SU-DHL-6 (cell line): ENCODE measurements at regions not wholly inside any gene's neighbourhood (a gene's known extent, or its start where the extent isn't known, plus 50 kb on each side); places are given as distances from the start of the nearest gene placed in this dataset.

Experiments
- H2AFZ ChIP-seq: fragments of 200-600 bp; sonication (generic); 2 replicates; pipeline ENCODE4 v1.6.1; 2014; ENCODE audit warnings: low read depth, mild to moderate bottlenecking, moderate library complexity, mixed read lengths, antibody characterized with exemption, low read length; ENCODE audit not compliant: severe bottlenecking
- H3F3A ChIP-seq: fragments of 200-600 bp; shearing (Covaris generic); 2 replicates; pipeline ENCODE4 v1.6.0; 2016; ENCODE audit warnings: antibody characterized with exemption, mild to moderate bottlenecking; ENCODE audit not compliant: insufficient read depth
- H3K27ac ChIP-seq: fragments of 200-600 bp; sonication (generic); 2 replicates; pipeline ENCODE4 v1.5.1; 2016; ENCODE audit warnings: low read depth, mild to moderate bottlenecking, low read length, moderate library complexity, mixed read lengths
- H3K27me3 ChIP-seq: fragments of 200-600 bp; sonication (generic), shearing (Covaris generic); 2 replicates; pipeline ENCODE4 v1.6.0; 2014; ENCODE audit warnings: mild to moderate bottlenecking, low read length
- H3K36me3 ChIP-seq: fragments of 200-600 bp; sonication (generic); 2 replicates; pipeline ENCODE4 v1.6.1; 2014; ENCODE audit warnings: mild to moderate bottlenecking, low read length, mixed read lengths
- H3K4me2 ChIP-seq: fragments of 300-600, 200-600 bp; shearing (Covaris generic), sonication (generic); 2 replicates; pipeline ENCODE4 v1.6.0; 2014; ENCODE audit warnings: low read length, low read depth, mild to moderate bottlenecking; ENCODE audit not compliant: poor library complexity, severe bottlenecking
- H3K4me3 ChIP-seq: fragments of 200-600 bp; sonication (generic); 2 replicates; pipeline ENCODE4 v1.5.1; 2014; ENCODE audit warnings: antibody characterized with exemption, low read length, mild to moderate bottlenecking, mixed read lengths; ENCODE audit not compliant: insufficient read depth, poor library complexity, severe bottlenecking
- H3K79me2 ChIP-seq: fragments of 200-600 bp; sonication (generic); 2 replicates; pipeline ENCODE4 v1.6.1; 2014; ENCODE audit warnings: mild to moderate bottlenecking, low read length, moderate library complexity; ENCODE audit not compliant: insufficient read depth
- H3K9ac ChIP-seq: fragments of 200-600 bp; sonication (generic); 2 replicates; pipeline ENCODE4 v1.7.0; 2014; ENCODE audit warnings: mild to moderate bottlenecking, low read length
- H3K9me2 ChIP-seq: fragments of 200-600 bp; sonication (generic); replicated peaks from 2 replicates; pipeline ENCODE4 v1.6.1; 2014; ENCODE audit warnings: low read length; ENCODE audit not compliant: insufficient read depth
- H3K9me3 ChIP-seq: fragments of 200-600 bp; sonication (generic); 2 replicates; pipeline ENCODE4 v1.6.1; 2014; ENCODE audit warnings: low read length, mixed read lengths; ENCODE audit not compliant: insufficient read depth
- H4K20me1 ChIP-seq: fragments of 200-600 bp; sonication (generic); 2 replicates; pipeline ENCODE4 v1.6.1; 2014; ENCODE audit warnings: low read depth, mild to moderate bottlenecking, antibody characterized with exemption, low read length, moderate library complexity, mixed read lengths
- CTCF ChIP-seq: fragments of 200-600 bp; sonication (generic); IDR thresholded peaks from one replicate; pipeline ENCODE4 v1.5.1; 2017; ENCODE audit warnings: antibody characterized with exemption, mild to moderate bottlenecking, low read length, moderate library complexity; ENCODE audit not compliant: insufficient read depth, poor library complexity, severe bottlenecking
- EZH2phosphoT487 ChIP-seq: fragments of 200-600 bp; sonication (generic), shearing (Covaris generic); conservative IDR thresholded peaks from 2 replicates; pipeline ENCODE4 v1.6.1; 2018; ENCODE audit warnings: mild to moderate bottlenecking, antibody characterized with exemption, low read length, moderate library complexity, mixed read lengths

- Histone ChIP-seq H3K9ac (no peak overlapping the region), H3K4me2 (no peak overlapping the region), H3K27me3 (no peaks in the 10 kb centered on the region; the same call in 1 of the 2 replicates), H4K20me1 (no peaks in the 10 kb centered on the region), H3K79me2 (no peaks in the 10 kb centered on the region), H3K27ac (no peak overlapping the region), H3F3A (no peaks in the 10 kb centered on the region), H3K4me3 (no peak overlapping the region), H3K9me3 (no peaks in the 10 kb centered on the region), H3K9me2 (no peaks in the 10 kb centered on the region), H2AFZ (no peak overlapping the region), H3K36me3 (no peaks in the 10 kb centered on the region)
- TF ChIP-seq CTCF (no peak), EZH2phosphoT487 (no peak)
These were observed 309.5 kb upstream of the NPVF start for GRCh38 chr7:25537662-25538375.

GRCh38 chr7:25541094-25541821, 313.0 kb upstream of the NPVF start:
- Histone ChIP-seq H4K20me1 (no peaks in the 10 kb centered on the region), H3K27ac (no peak overlapping the region), H3K9ac (no peak overlapping the region), H3K79me2 (no peaks in the 10 kb centered on the region), H3K4me2 (no peak overlapping the region), H3K4me3 (no peak overlapping the region), H3K9me3 (no peaks in the 10 kb centered on the region), H3K36me3 (no peaks in the 10 kb centered on the region), H3K27me3 (no peaks in the 10 kb centered on the region; the same call in 1 of the 2 replicates), H3K9me2 (no peaks in the 10 kb centered on the region), H3F3A (no peaks in the 10 kb centered on the region), H2AFZ (no peak overlapping the region)
- no peak for TF ChIP-seq EZH2phosphoT487
- no peak for TF ChIP-seq CTCF

GRCh38 chr7:25541877-25542276, 313.6 kb upstream of the NPVF start:
- H3K4me3 ChIP-seq, result no peak overlapping the region
- no peaks in the 10 kb centered on the region for H3K36me3 ChIP-seq
- no peak overlapping the region for H3K27ac ChIP-seq
- TF ChIP-seq EZH2phosphoT487 (no peak), CTCF (no peak)
- H3K27me3 ChIP-seq, result no peaks in the 10 kb centered on the region; the same call in 1 of the 2 replicates
- no peaks in the 10 kb centered on the region for H3K79me2 ChIP-seq
- no peaks in the 10 kb centered on the region for H4K20me1 ChIP-seq
- no peaks in the 10 kb centered on the region for H3F3A ChIP-seq
- no peak overlapping the region for H3K9ac ChIP-seq
- H3K9me3 ChIP-seq, result no peaks in the 10 kb centered on the region
- no peak overlapping the region for H2AFZ ChIP-seq
- no peak overlapping the region for H3K4me2 ChIP-seq
- no peaks in the 10 kb centered on the region for H3K9me2 ChIP-seq
